ENCODE measurements at regions not wholly inside any gene's neighbourhood (a gene's known extent, or its start where the extent isn't known, plus 50 kb on each side); places are given as distances from the start of the nearest gene placed in this dataset.

DNA sequence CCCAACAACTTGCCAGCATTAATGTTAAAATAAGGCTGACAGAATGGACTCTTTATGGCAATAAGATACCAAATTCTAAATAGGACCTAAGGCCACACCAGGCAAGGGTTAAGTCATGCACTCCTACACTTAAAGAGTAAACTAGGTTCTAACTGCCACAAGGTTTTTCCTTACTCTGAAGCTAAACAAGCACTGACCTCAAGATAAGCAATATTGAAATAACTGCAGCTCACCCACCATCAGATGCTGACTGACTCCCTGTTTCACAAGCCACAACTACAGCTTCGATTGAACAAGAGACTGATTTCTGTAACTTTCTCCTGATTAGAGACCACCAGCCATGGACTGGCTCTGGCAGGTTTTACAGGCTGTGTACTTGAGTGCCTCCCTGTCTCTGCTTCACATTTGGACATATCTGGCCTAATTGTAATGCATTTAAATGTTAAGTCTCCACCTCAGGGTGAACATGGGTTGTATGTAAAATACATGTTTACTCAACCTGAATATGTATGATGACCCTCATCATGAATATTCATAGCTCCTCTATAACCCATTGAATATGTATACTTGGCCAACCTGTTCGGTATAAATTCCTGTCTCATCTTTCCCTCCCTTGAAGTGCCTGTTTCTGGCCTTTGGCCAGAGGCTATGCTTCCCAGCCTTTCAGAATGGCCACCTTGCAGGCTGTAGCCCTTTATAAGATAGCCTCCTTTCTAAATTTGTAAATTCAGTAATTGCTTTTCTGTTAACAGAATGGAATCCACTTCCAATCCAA lies 70.5 kb upstream of the DAAM1 start:
- TF ChIP-seq GATA2 (IDR thresholded peaks at IDR 0.05; ENCODE audit: low read depth, low read length), result no peak
- TF ChIP-seq GATA3 (IDR thresholded peaks at IDR 0.05; ENCODE audit: low read depth, low read length), result no peak
